GM12874 (cell line): ENCODE measurements at regions not wholly inside any gene's neighbourhood (a gene's known extent, or its start where the extent isn't known, plus 50 kb on each side); places are given as distances from the start of the nearest gene placed in this dataset.

ENCODE experiments used
- CTCF ChIP-seq: IDR thresholded peaks from 2 replicates; pipeline ENCODE4 v1.5.1; 2011; ENCODE audit warnings: low read depth, mild to moderate bottlenecking, control low read depth, low read length, moderate library complexity; ENCODE audit not compliant: insufficient read depth

GRCh38 chr3:115436767-115437301 is 186.5 kb upstream of the GAP43 start:
- no peak for TF ChIP-seq CTCF

GRCh38 chr3:115438799-115439198 is 184.5 kb upstream of the GAP43 start:
- no peak for TF ChIP-seq CTCF

GRCh38 chr3:115445559-115445958 is 177.8 kb upstream of the GAP43 start:
- TF ChIP-seq CTCF: no peak

- no peak for TF ChIP-seq CTCF
These were observed 174.5 kb upstream of the GAP43 start for GRCh38 chr3:115448851-115449250.

GRCh38 chr3:115450036-115450435 is 173.3 kb upstream of the GAP43 start:
- TF ChIP-seq CTCF: no peak

GRCh38 chr3:115464036-115464435 is 159.3 kb upstream of the GAP43 start:
- TF ChIP-seq CTCF: no peak

GRCh38 chr3:115469649-115470048 is 153.7 kb upstream of the GAP43 start:
- no peak for TF ChIP-seq CTCF
